ENCODE measurements at regions not wholly inside any gene's neighbourhood (a gene's known extent, or its start where the extent isn't known, plus 50 kb on each side); places are given as distances from the start of the nearest gene placed in this dataset.

- WGBS, result 98% methylated on average over 10 of the region's 10 CpGs
- H3K9me3 ChIP-seq (ENCODE audit: control insufficient read depth in 4 of 4, low read length in 3 of 4), result no peaks in the 10 kb centered on the region
- DNase-seq (ENCODE audit: low spot score), result no peak
- H3K4me3 ChIP-seq (ENCODE audit: low read depth in 1 of 3, low read length in 3 of 3), result no peak overlapping the region
- no peak for TF ChIP-seq TAF1 (conservative IDR thresholded peaks at IDR 0.05)
- TF ChIP-seq FOXA2 (IDR thresholded peaks at IDR 0.05), result no peak
- no peaks in the 10 kb centered on the region for H3K36me3 ChIP-seq (ENCODE audit: control insufficient read depth in 4 of 4, insufficient read depth in 3 of 4, low read depth in 1 of 4, low read length in 3 of 4)
- H3K27ac ChIP-seq (ENCODE audit: low read depth in 1 of 2, low read length in 2 of 2), result no peak overlapping the region
- H3K27me3 ChIP-seq (ENCODE audit: control insufficient read depth in 4 of 4, insufficient read depth in 4 of 4, low read length in 3 of 4), result no peaks in the 10 kb centered on the region
- no peaks in the 10 kb centered on the region for H3K4me1 ChIP-seq (ENCODE audit: control insufficient read depth in 4 of 4, insufficient read depth in 4 of 4, low read length in 3 of 4)
- no peak overlapping the region for H3K9ac ChIP-seq (ENCODE audit: low read depth in 1 of 2, low read length in 2 of 2)
Measured at GRCh38 chr14:71384007-71384845, 477.0 kb downstream of the PCNX1 start.

GRCh38 chr14:71387753-71388152 is 480.5 kb downstream of the PCNX1 start:
- WGBS, result 94% methylated on average over 3 of the region's 3 CpGs
- TF ChIP-seq FOXA2 (IDR thresholded peaks at IDR 0.05) (no peak), RAD21 (IDR thresholded peaks at IDR 0.05) (no peak), MAX (IDR thresholded peaks at IDR 0.05) (no peak), HNF4G (IDR thresholded peaks at IDR 0.05) (no peak), EGR1 (IDR thresholded peaks at IDR 0.05; ENCODE audit: low read depth in 2 of 2) (no peak), RXRA (IDR thresholded peaks at IDR 0.05) (no peak), NR2F2 (IDR thresholded peaks at IDR 0.05) (no peak), FOXA1 (IDR thresholded peaks at IDR 0.05) (no peak), GABPA (IDR thresholded peaks at IDR 0.05 in 1 of 2, conservative IDR thresholded peaks at IDR 0.05 in 1 of 2) (no peak), YY1 (IDR thresholded peaks at IDR 0.05) (no peak), TAF1 (conservative IDR thresholded peaks at IDR 0.05) (no peak), SP1 (IDR thresholded peaks at IDR 0.05) (no peak)
- H3K9me3 ChIP-seq (ENCODE audit: control insufficient read depth in 4 of 4, low read length in 3 of 4), result no peaks in the 10 kb centered on the region
- H3K27ac ChIP-seq (ENCODE audit: low read depth in 1 of 2, low read length in 2 of 2), result no peak overlapping the region
- H3K4me1 ChIP-seq (ENCODE audit: control insufficient read depth in 4 of 4, insufficient read depth in 4 of 4, low read length in 3 of 4), result no peaks in the 10 kb centered on the region
- H3K36me3 ChIP-seq (ENCODE audit: control insufficient read depth in 4 of 4, insufficient read depth in 3 of 4, low read depth in 1 of 4, low read length in 3 of 4), result no peaks in the 10 kb centered on the region
- no peaks in the 10 kb centered on the region for H3K27me3 ChIP-seq (ENCODE audit: control insufficient read depth in 4 of 4, insufficient read depth in 4 of 4, low read length in 3 of 4)
- H3K9ac ChIP-seq (ENCODE audit: low read depth in 1 of 2, low read length in 2 of 2), result no peak overlapping the region
- DNase-seq (ENCODE audit: low spot score), result no peak
- no peak overlapping the region for H3K4me3 ChIP-seq (ENCODE audit: low read depth in 1 of 3, low read length in 3 of 3)

- no peak for DNase-seq (ENCODE audit: low spot score)
- H3K27ac ChIP-seq (ENCODE audit: low read depth in 1 of 2, low read length in 2 of 2), result no peak overlapping the region
- no peaks in the 10 kb centered on the region for H3K27me3 ChIP-seq (ENCODE audit: control insufficient read depth in 4 of 4, insufficient read depth in 4 of 4, low read length in 3 of 4)
- H3K9me3 ChIP-seq (ENCODE audit: control insufficient read depth in 4 of 4, low read length in 3 of 4), result no peaks in the 10 kb centered on the region
- WGBS, result 95% methylated on average over 6 of the region's 6 CpGs
- no peaks in the 10 kb centered on the region for H3K4me1 ChIP-seq (ENCODE audit: control insufficient read depth in 4 of 4, insufficient read depth in 4 of 4, low read length in 3 of 4)
- H3K36me3 ChIP-seq (ENCODE audit: control insufficient read depth in 4 of 4, insufficient read depth in 3 of 4, low read depth in 1 of 4, low read length in 3 of 4), result no peaks in the 10 kb centered on the region
- no peak overlapping the region for H3K4me3 ChIP-seq (ENCODE audit: low read depth in 1 of 3, low read length in 3 of 3)
- H3K9ac ChIP-seq (ENCODE audit: low read depth in 1 of 2, low read length in 2 of 2), result no peak overlapping the region
- no peak for TF ChIP-seq RAD21 (IDR thresholded peaks at IDR 0.05)
- TF ChIP-seq, protein P1, sequence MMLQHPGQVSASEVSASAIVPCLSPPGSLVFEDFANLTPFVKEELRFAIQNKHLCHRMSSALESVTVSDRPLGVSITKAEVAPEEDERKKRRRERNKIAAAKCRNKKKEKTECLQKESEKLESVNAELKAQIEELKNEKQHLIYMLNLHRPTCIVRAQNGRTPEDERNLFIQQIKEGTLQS (IDR thresholded peaks at IDR 0.05), result no peak
- TF ChIP-seq, protein P2, sequence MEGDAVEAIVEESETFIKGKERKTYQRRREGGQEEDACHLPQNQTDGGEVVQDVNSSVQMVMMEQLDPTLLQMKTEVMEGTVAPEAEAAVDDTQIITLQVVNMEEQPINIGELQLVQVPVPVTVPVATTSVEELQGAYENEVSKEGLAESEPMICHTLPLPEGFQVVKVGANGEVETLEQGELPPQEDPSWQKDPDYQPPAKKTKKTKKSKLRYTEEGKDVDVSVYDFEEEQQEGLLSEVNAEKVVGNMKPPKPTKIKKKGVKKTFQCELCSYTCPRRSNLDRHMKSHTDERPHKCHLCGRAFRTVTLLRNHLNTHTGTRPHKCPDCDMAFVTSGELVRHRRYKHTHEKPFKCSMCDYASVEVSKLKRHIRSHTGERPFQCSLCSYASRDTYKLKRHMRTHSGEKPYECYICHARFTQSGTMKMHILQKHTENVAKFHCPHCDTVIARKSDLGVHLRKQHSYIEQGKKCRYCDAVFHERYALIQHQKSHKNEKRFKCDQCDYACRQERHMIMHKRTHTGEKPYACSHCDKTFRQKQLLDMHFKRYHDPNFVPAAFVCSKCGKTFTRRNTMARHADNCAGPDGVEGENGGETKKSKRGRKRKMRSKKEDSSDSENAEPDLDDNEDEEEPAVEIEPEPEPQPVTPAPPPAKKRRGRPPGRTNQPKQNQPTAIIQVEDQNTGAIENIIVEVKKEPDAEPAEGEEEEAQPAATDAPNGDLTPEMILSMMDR (IDR thresholded peaks at IDR 0.05; ENCODE audit: low read depth, low read length, missing input control), result no peak
- no peak for TF ChIP-seq ZBTB33 (IDR thresholded peaks at IDR 0.05)
- no peak for TF ChIP-seq GABPA (IDR thresholded peaks at IDR 0.05 in 1 of 2, conservative IDR thresholded peaks at IDR 0.05 in 1 of 2)
- TF ChIP-seq NR2F2 (IDR thresholded peaks at IDR 0.05), result no peak
- no peak for TF ChIP-seq EGR1 (IDR thresholded peaks at IDR 0.05; ENCODE audit: low read depth in 2 of 2)
- TF ChIP-seq RXRA (IDR thresholded peaks at IDR 0.05), result no peak
- no peak for TF ChIP-seq HNF4G (IDR thresholded peaks at IDR 0.05)
- TF ChIP-seq SP1 (IDR thresholded peaks at IDR 0.05), result no peak
- no peak for TF ChIP-seq YY1 (IDR thresholded peaks at IDR 0.05)
- no peak for TF ChIP-seq FOXA1 (IDR thresholded peaks at IDR 0.05)
- TF ChIP-seq TAF1 (conservative IDR thresholded peaks at IDR 0.05), result no peak
Measured at GRCh38 chr14:71388336-71388735, 481.1 kb downstream of the PCNX1 start.
